A549 (cell line): ENCODE measurements at regions not wholly inside any gene's neighbourhood (a gene's known extent, or its start where the extent isn't known, plus 50 kb on each side); places are given as distances from the start of the nearest gene placed in this dataset.

ENCODE experiments used
- CTCF ChIP-seq: fragments of >200 bp; sonication (Bioruptor Twin); formaldehyde crosslinking; IDR thresholded peaks from 3 replicates; pipeline ENCODE4 v1.5.1; 2016
- EP300 ChIP-seq, 2 experiments: fragments of >200 bp; sonication (Bioruptor Twin); formaldehyde crosslinking; IDR thresholded peaks; 2 replicates in 1 of 2; 3 replicates in 1 of 2; pipeline ENCODE4 v1.6.1; 2016 to 2017
- JUN ChIP-seq, 2 experiments: fragments of >200 bp; sonication (Bioruptor Twin); formaldehyde crosslinking; IDR thresholded peaks; 2 replicates in 1 of 2; 3 replicates in 1 of 2; pipeline ENCODE4 v1.6.1; 2016 to 2017
- MAZ ChIP-seq: fragments of 150-350 bp; IDR thresholded peaks from 2 replicates; pipeline ENCODE4 v1.6.1; 2014; ENCODE audit warnings: antibody characterized with exemption, low read depth, low read length, borderline replicate concordance
- MYC ChIP-seq: IDR thresholded peaks from 2 replicates; pipeline ENCODE4 v1.6.1; 2012; ENCODE audit warnings: mild to moderate bottlenecking, inconsistent platforms, low read length, improper control_type of control experiment, borderline replicate concordance
- PHF8 ChIP-seq: fragments of 200-600 bp; sonication (generic); IDR thresholded peaks from 2 replicates; pipeline ENCODE4 v1.6.1; 2016; ENCODE audit warnings: low read depth, mild to moderate bottlenecking, antibody characterized with exemption, moderate library complexity, borderline replicate concordance
- POLR2A ChIP-seq: IDR thresholded peaks from 2 replicates; pipeline ENCODE4 v1.6.1; 2012; ENCODE audit warnings: mild to moderate bottlenecking, low read length
- POLR2AphosphoS2 ChIP-seq: conservative IDR thresholded peaks from 2 replicates; pipeline ENCODE4 v1.6.1; 2012; ENCODE audit warnings: low read length, improper control_type of control experiment, inconsistent platforms
- RCOR1 ChIP-seq: fragments of 150-350 bp; IDR thresholded peaks from 2 replicates; pipeline ENCODE4 v1.6.1; 2014; ENCODE audit warnings: antibody characterized with exemption, low read length, low read depth
- SMC3 ChIP-seq: fragments of >200 bp; sonication (Bioruptor Twin); formaldehyde crosslinking; IDR thresholded peaks from 3 replicates; pipeline ENCODE4 v1.6.1; 2018; ENCODE audit warnings: inconsistent platforms

DNA sequence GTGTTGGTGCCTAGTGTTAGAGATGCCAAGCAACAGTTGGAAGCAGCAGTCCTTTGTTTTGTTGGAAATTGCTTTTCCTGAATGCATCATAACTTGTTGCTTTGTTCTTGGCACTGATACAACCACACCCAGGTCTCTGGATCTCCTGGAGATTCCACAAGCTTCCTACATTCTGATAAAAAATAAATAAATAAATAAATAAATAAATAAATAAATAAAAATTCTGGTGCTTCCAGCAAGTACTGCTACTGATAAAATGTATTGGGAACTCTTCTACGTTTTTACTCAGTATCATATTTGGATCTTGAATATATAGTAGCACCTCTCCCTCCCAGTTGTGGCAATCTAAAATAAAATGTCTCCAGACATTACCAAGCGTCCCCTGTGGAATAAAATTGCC, 62.7 kb upstream of the GRID2 start:
- TF ChIP-seq POLR2A (no peak), CTCF (no peak), POLR2AphosphoS2 (no peak), PHF8 (no peak), JUN (IDR thresholded peaks at IDR 0.05) (no peak), MYC (no peak), MAZ (no peak), SMC3 (no peak), EP300 (IDR thresholded peaks at IDR 0.05) (no peak), RCOR1 (no peak)
